HEK293T (cell line): ENCODE measurements at regions not wholly inside any gene's neighbourhood (a gene's known extent, or its start where the extent isn't known, plus 50 kb on each side); places are given as distances from the start of the nearest gene placed in this dataset.
A peak's percentile ranks its signal among the peaks of the same experiment; 100 is the strongest.

Source experiments
- CTCF ChIA-PET: fragments of 350-600 bp; formaldehyde crosslinking; extraction: SDS; loops from one replicate; lab custom pipeline; 2021; ENCODE audit warnings: antibody characterized with exemption, inconsistent platforms; lab: Yijun Ruan, JAX
- POLR2A ChIA-PET: fragments of 350-600 bp; formaldehyde crosslinking; extraction: SDS; loops from one replicate; lab custom pipeline; 2020; ENCODE audit warnings: antibody characterized with exemption, inconsistent platforms; lab: Yijun Ruan, JAX
- DNase-seq: peaks from one replicate; pipeline ENCODE4 v3.0.0; 2012; ENCODE audit warnings: mixed read lengths; ENCODE audit errors: extremely low spot score
- ARNT ChIP-seq: fragments of 450-650 bp; IDR thresholded peaks from 2 replicates; pipeline ENCODE4 v1.6.1; 2017; ENCODE audit warnings: mild to moderate bottlenecking
- BHLHE40 ChIP-seq: fragments of 450-650 bp; IDR thresholded peaks from 2 replicates; pipeline ENCODE4 v1.6.1; 2016; ENCODE audit warnings: mild to moderate bottlenecking, moderate library complexity, borderline replicate concordance
- CTBP1 ChIP-seq: fragments of 450-650 bp; IDR thresholded peaks from 2 replicates; pipeline ENCODE4 v1.6.1; 2016; ENCODE audit warnings: borderline replicate concordance
- ELF4 ChIP-seq: fragments of 450-650 bp; IDR thresholded peaks from 2 replicates; pipeline ENCODE4 v1.6.1; 2017; ENCODE audit warnings: antibody characterized with exemption
- FOXA1 ChIP-seq: fragments of 450-650 bp; IDR thresholded peaks from 2 replicates; pipeline ENCODE4 v1.6.1; 2016; ENCODE audit warnings: mild to moderate bottlenecking
- FOXK2 ChIP-seq: fragments of 450-650 bp; IDR thresholded peaks from 2 replicates; pipeline ENCODE4 v1.6.1; 2016; ENCODE audit warnings: mild to moderate bottlenecking
- FOXM1 ChIP-seq: fragments of 450-650 bp; IDR thresholded peaks from 2 replicates; pipeline ENCODE4 v1.6.1; 2017; ENCODE audit warnings: mild to moderate bottlenecking, borderline replicate concordance
- HDGF ChIP-seq: fragments of 450-650 bp; IDR thresholded peaks from 2 replicates; pipeline ENCODE4 v1.6.1; 2017; ENCODE audit warnings: antibody characterized with exemption, borderline replicate concordance
- L3MBTL2 ChIP-seq: fragments of 450-650 bp; conservative IDR thresholded peaks from 2 replicates; pipeline ENCODE4 v1.6.1; 2016; ENCODE audit warnings: mild to moderate bottlenecking
- LEF1 ChIP-seq: fragments of 450-650 bp; IDR thresholded peaks from 2 replicates; pipeline ENCODE4 v1.6.1; 2017; ENCODE audit warnings: mild to moderate bottlenecking, borderline replicate concordance
- NFRKB ChIP-seq: fragments of 450-650 bp; IDR thresholded peaks from 2 replicates; pipeline ENCODE4 v1.6.1; 2016; ENCODE audit warnings: mild to moderate bottlenecking, moderate library complexity
- SP1 ChIP-seq: fragments of 450-650 bp; IDR thresholded peaks from 2 replicates; pipeline ENCODE4 v1.6.1; 2017
- SUZ12 ChIP-seq: fragments of 450-650 bp; IDR thresholded peaks from 2 replicates; pipeline ENCODE4 v1.6.1; 2016; ENCODE audit warnings: mild to moderate bottlenecking
- TARDBP ChIP-seq: fragments of 450-650 bp; IDR thresholded peaks from 2 replicates; pipeline ENCODE4 v1.6.1; 2016
- ZNF384 ChIP-seq: fragments of 450-650 bp; IDR thresholded peaks from 2 replicates; pipeline ENCODE4 v1.6.1; 2016
- TF ChIP-seq, protein P1 (sequence below): fragments of 450-650 bp; IDR thresholded peaks from 2 replicates; pipeline ENCODE4 v1.6.1; 2016

DNA sequence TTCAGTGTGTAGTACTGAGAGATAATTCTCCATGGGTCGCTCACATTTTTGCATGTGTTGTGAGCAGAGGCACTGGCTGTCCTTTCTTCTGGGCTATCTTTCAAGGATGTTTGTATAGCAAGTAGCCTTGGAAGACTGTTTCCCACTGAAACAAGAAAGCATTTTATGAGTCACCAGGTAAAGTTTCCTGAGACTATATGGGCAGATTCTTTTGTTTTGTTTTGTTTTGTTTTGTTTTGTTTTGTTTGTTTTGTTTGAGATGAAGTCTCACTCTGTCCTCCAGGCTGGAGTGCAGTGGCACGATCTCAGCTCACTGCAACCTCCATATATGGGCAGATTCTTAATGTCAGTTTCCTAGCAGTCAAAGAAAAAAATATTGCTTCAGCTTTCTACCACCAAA is 912.6 kb downstream of the TTLL7 start:
- CTCF ChIA-PET, result no interaction called here
- POLR2A ChIA-PET, result no interaction called here
- TF ChIP-seq TARDBP (no peak), FOXK2 (no peak), CTBP1 (no peak), NFRKB (no peak), BHLHE40 (no peak), HDGF (no peak), ZNF384 (no peak), ELF4 (no peak), LEF1 (no peak)
- no peak for DNase-seq

DNA sequence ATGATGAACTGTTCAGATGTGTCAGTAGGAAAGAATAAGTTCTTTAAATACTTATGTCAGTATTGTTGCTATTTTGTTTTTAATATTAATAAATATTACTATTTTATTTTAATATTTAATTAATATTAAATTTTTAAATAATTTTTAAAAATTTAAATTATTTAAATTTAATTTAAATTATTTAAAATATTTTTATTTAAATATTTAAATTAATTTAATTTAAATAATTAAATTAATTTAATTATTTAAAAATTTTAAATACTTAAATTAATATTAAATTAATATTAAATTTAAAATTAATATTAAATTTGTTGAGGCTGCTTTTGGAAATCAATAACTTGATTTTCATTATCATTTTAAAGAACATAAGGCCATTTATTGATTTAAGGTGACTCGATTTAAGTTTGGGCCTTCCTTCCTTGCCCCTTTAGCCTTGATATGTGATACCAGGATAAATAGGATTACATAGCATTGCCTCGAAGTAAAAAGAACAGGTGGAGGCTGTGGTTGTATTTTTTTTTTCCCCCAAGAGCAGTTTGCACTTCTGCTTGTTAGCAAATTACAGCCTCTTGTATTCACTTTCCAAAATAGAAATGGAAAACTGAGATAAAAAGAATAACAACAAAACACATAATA is 915.2 kb downstream of the TTLL7 start:
- no peak for TF ChIP-seq CTBP1
- TF ChIP-seq LEF1, result no peak
- TF ChIP-seq SUZ12, result no peak
- no peak for TF ChIP-seq ELF4
- TF ChIP-seq SP1, result no peak
- CTCF ChIA-PET, result no interaction called here

GRCh38 chr1:83077411-83077810 is 921.5 kb downstream of the TTLL7 start:
- ChIA-PET POLR2A (no interaction called here), CTCF (no interaction called here)
- no peak for DNase-seq
- no peak for TF ChIP-seq FOXK2
- TF ChIP-seq ZNF384, result no peak
- TF ChIP-seq SUZ12, result no peak
- no peak for TF ChIP-seq NFRKB
- TF ChIP-seq, protein P1, sequence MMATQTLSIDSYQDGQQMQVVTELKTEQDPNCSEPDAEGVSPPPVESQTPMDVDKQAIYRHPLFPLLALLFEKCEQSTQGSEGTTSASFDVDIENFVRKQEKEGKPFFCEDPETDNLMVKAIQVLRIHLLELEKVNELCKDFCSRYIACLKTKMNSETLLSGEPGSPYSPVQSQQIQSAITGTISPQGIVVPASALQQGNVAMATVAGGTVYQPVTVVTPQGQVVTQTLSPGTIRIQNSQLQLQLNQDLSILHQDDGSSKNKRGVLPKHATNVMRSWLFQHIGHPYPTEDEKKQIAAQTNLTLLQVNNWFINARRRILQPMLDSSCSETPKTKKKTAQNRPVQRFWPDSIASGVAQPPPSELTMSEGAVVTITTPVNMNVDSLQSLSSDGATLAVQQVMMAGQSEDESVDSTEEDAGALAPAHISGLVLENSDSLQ, result no peak
- TF ChIP-seq FOXA1, result no peak
- TF ChIP-seq L3MBTL2, result no peak
- TF ChIP-seq ARNT, result no peak

More for the DNA sequence above, 915.2 kb downstream of the TTLL7 start:
- DNase-seq, result no peak
- POLR2A ChIA-PET, result no interaction called here

GRCh38 chr1:83075107-83075506 is 923.8 kb downstream of the TTLL7 start:
- TF ChIP-seq ARNT (no peak), BHLHE40 (no peak), FOXM1 (no peak), CTBP1 (no peak), TARDBP (no peak), FOXK2 (no peak), NFRKB (no peak), SUZ12 (no peak), SP1 (no peak), FOXA1 (no peak), LEF1 (no peak)
- TF ChIP-seq, protein P1, result no peak
- CTCF ChIA-PET, result no interaction called here
- DNase-seq, result no peak

DNA sequence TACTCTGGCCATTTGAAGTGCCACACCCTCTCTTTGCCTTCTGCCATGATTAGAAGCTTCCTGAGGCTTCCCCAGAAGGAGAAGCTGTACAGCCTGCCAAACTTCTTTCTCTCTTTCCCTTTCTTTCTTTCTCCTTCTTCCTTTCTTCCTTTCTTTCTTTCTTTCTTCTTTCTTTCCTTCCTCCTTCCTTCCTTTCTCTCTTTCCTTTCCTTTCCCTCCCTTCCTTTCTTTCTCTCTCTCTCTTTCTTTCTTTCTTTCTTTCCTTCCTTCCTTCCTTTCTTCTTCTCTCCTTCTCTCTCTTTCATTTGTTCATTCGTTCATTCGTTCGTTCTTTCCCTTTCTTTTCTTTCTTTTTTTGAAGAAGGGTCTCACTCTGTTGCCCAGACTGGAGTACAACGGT is 931.0 kb downstream of the TTLL7 start:
- ChIA-PET POLR2A (no interaction called here), CTCF (no interaction called here)
- TF ChIP-seq BHLHE40 (no peak), ARNT (no peak), LEF1 (no peak), NFRKB (no peak), HDGF (no peak), L3MBTL2 (no peak), ELF4 (no peak), TARDBP (no peak), ZNF384 (no peak)
- DNase-seq, result no peak

More at GRCh38 chr1:83075107-83075506, 923.8 kb downstream of the TTLL7 start:
- POLR2A ChIA-PET, result no interaction called here

- DNase-seq, result peak; percentile 21
- ChIA-PET CTCF (interaction anchor here (0.7 kb wide), 1 partner anchor 782 kb away, joined by 3 read pairs; no protein-coding TSS in a partner anchor), POLR2A (no interaction called here)
- TF ChIP-seq ZNF384 (no peak), FOXA1 (no peak), SP1 (no peak), FOXM1 (no peak), NFRKB (no peak), SUZ12 (no peak), BHLHE40 (no peak), FOXK2 (no peak), TARDBP (no peak), ARNT (no peak)
These were observed 932.8 kb downstream of the TTLL7 start for GRCh38 chr1:83065952-83066727.
